Effector memory CD8-positive, alpha-beta T cell (primary cell): ENCODE measurements at regions not wholly inside any gene's neighbourhood (a gene's known extent, or its start where the extent isn't known, plus 50 kb on each side); places are given as distances from the start of the nearest gene placed in this dataset.
"Not testable (repeated sequence)": the region's sequence is repeated elsewhere in the genome, so short reads cannot be mapped to it uniquely, and the experiment has no call there.

Source experiments
- ATAC-seq: fragments of 150-1000 bp; cut with Tn5 transposase; replicated peaks from 2 replicates; pipeline ENCODE4 v1.10.0; 2021; ENCODE audit warnings: mild to moderate bottlenecking, moderate library complexity
- DNase-seq, 3 experiments: peaks; one replicate each; pipeline ENCODE4 v3.0.0; 2021
- H3K27ac Mint-ChIP-seq, 2 donors: one replicate each; pipeline ENCODE4 v1.8.0; 2022; ENCODE audit warnings: mild to moderate bottlenecking in 2 of 2, mixed read lengths in 2 of 2, moderate library complexity in 2 of 2
- H3K27me3 Mint-ChIP-seq, 2 donors: one replicate each; pipeline ENCODE4 v1.8.0; 2022; ENCODE audit warnings: mixed read lengths in 2 of 2
- H3K36me3 Mint-ChIP-seq: one replicate; pipeline ENCODE4 v1.8.0; 2022; ENCODE audit warnings: mild to moderate bottlenecking, moderate library complexity, mixed read lengths; ENCODE audit not compliant: insufficient read depth
- H3K4me1 Mint-ChIP-seq, 2 donors: one replicate each; pipeline ENCODE4 v1.8.0; 2022; ENCODE audit warnings: low read depth in 2 of 2, mixed read lengths in 2 of 2
- H3K4me3 Mint-ChIP-seq, 2 donors: one replicate each; pipeline ENCODE4 v1.8.0; 2022; ENCODE audit warnings: mild to moderate bottlenecking in 2 of 2, mixed read lengths in 2 of 2, moderate library complexity in 2 of 2
- H3K9me3 Mint-ChIP-seq, 2 donors: one replicate each; pipeline ENCODE4 v1.8.0; 2022; ENCODE audit warnings: mixed read lengths in 2 of 2

GRCh38 chr15:79632457-79632856 lies 200.3 kb downstream of the MINAR1 start:
- H3K4me1 Mint-ChIP-seq, result no peaks in the 10 kb centered on the region
- no peak for ATAC-seq

GRCh38 chr15:79635149-79635771 lies 203.1 kb downstream of the MINAR1 start:
- Mint-ChIP-seq H3K4me1 (no peaks in the 10 kb centered on the region), H3K27me3 (peaks cover 65 to 75% of the 10 kb centered on the region in 2 donors), H3K27ac (no peak overlapping the region), H3K36me3 (no peaks in the 10 kb centered on the region), H3K4me3 (no peak overlapping the region), H3K9me3 (peaks cover 0 to 7% of the 10 kb centered on the region in 2 donors)
- DNase-seq, result no peak
- ATAC-seq, result no peak

More at GRCh38 chr15:79632457-79632856, 200.3 kb downstream of the MINAR1 start:
- Mint-ChIP-seq H3K9me3 (peaks cover 0 to 7% of the 10 kb centered on the region in 2 donors), H3K27me3 (peaks cover 48 to 56% of the 10 kb centered on the region in 2 donors), H3K27ac (no peak overlapping the region), H3K36me3 (no peaks in the 10 kb centered on the region), H3K4me3 (no peak overlapping the region)
- no peak for DNase-seq

GRCh38 chr15:79635897-79636561 lies 203.9 kb downstream of the MINAR1 start:
- peaks cover 0 to 7% of the 10 kb centered on the region in 2 donors for H3K9me3 Mint-ChIP-seq
- H3K4me1 Mint-ChIP-seq, result no peaks in the 10 kb centered on the region
- no peak for DNase-seq
- peaks cover 65 to 82% of the 10 kb centered on the region in 2 donors for H3K27me3 Mint-ChIP-seq
- no peak overlapping the region for H3K27ac Mint-ChIP-seq
- H3K36me3 Mint-ChIP-seq, result no peaks in the 10 kb centered on the region
- no peak for ATAC-seq
- no peak overlapping the region for H3K4me3 Mint-ChIP-seq

DNA sequence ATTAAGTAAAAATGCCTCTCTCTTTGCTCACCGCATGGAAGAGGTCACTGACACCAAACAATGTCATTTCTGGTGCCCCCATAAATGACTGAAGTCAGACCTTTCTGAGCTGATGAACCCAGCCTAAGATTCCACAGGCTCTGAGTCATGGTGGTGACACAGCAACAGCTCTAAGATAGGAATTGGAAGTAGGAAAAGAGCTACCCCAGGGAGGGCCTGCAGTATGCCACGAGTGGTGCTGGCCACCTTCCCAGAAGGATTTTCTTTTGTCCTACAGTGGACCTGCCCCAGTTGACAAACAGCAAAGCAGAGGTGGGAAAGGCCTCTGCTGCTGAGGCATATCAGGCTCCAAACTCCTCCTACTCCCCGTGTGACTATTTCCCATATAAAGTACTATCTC lies 208.1 kb downstream of the MINAR1 start:
- H3K4me1 Mint-ChIP-seq, result no peaks in the 10 kb centered on the region
- H3K4me3 Mint-ChIP-seq, result no peak overlapping the region
- no peak for DNase-seq
- no peaks in the 10 kb centered on the region for H3K36me3 Mint-ChIP-seq
- H3K27me3 Mint-ChIP-seq, result peaks cover 46 to 73% of the 10 kb centered on the region in 2 donors
- no peak overlapping the region for H3K27ac Mint-ChIP-seq
- no peaks in the 10 kb centered on the region for H3K9me3 Mint-ChIP-seq
- no peak for ATAC-seq

GRCh38 chr15:79641841-79642240 lies 209.7 kb downstream of the MINAR1 start:
- DNase-seq, result no peak
- Mint-ChIP-seq H3K36me3 (no peaks in the 10 kb centered on the region), H3K27me3 (peaks cover 39 to 58% of the 10 kb centered on the region in 2 donors), H3K4me1 (no peaks in the 10 kb centered on the region), H3K27ac (no peak overlapping the region), H3K4me3 (no peak overlapping the region), H3K9me3 (no peaks in the 10 kb centered on the region)
- ATAC-seq, result no peak

GRCh38 chr15:79643393-79643792 lies 211.3 kb downstream of the MINAR1 start:
- peaks cover 31 to 44% of the 10 kb centered on the region in 2 donors for H3K27me3 Mint-ChIP-seq
- no peaks in the 10 kb centered on the region for H3K36me3 Mint-ChIP-seq
- H3K4me3 Mint-ChIP-seq, result no peak overlapping the region
- H3K4me1 Mint-ChIP-seq, result no peaks in the 10 kb centered on the region
- no peaks in the 10 kb centered on the region for H3K9me3 Mint-ChIP-seq
- H3K27ac Mint-ChIP-seq, result no peak overlapping the region
- ATAC-seq, result no peak
- no peak for DNase-seq

- H3K4me3 Mint-ChIP-seq, result no peak overlapping the region
- ATAC-seq (no peak), DNase-seq (no peak)
- no peak overlapping the region for H3K27ac Mint-ChIP-seq
- H3K27me3 Mint-ChIP-seq, result peaks cover 26 to 37% of the 10 kb centered on the region in 2 donors
- no peaks in the 10 kb centered on the region for H3K4me1 Mint-ChIP-seq
- no peaks in the 10 kb centered on the region for H3K9me3 Mint-ChIP-seq
- H3K36me3 Mint-ChIP-seq, result no peaks in the 10 kb centered on the region
Observed at GRCh38 chr15:79644091-79644490, 212.0 kb downstream of the MINAR1 start.

DNA sequence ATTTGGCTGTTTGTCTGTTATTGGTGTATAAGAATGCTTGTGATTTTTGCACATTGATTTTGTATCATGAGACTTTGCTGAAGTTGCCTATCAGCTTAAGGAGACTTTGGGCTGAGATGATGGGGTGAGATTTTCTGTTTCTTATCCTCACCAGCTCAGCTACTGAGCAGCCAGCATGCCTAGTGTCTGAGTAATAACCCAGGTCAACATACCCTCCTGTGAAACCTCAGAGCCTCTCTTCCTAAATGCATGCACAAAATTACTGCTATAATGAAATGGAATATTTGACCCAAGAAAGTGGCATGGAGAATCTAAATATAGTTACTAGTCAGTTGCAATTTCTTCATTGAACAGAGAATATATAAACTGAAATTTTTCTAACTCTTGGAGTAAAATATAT lies 220.8 kb downstream of the MINAR1 start:
- not testable (repeated sequence) for H3K27ac Mint-ChIP-seq, DNase-seq, ATAC-seq, H3K36me3 Mint-ChIP-seq, H3K4me1 Mint-ChIP-seq, H3K9me3 Mint-ChIP-seq, H3K4me3 Mint-ChIP-seq
- peaks cover 30 to 38% of the 10 kb centered on the region in 2 donors for H3K27me3 Mint-ChIP-seq

GRCh38 chr15:79653533-79653932 lies 221.4 kb downstream of the MINAR1 start:
- H3K9me3 Mint-ChIP-seq, result no peaks in the 10 kb centered on the region
- DNase-seq (no peak), ATAC-seq (no peak)
- no peaks in the 10 kb centered on the region for H3K36me3 Mint-ChIP-seq
- H3K27me3 Mint-ChIP-seq, result peaks cover 34 to 44% of the 10 kb centered on the region in 2 donors
- H3K27ac Mint-ChIP-seq, result no peak overlapping the region
- no peak overlapping the region for H3K4me3 Mint-ChIP-seq
- H3K4me1 Mint-ChIP-seq, result no peaks in the 10 kb centered on the region

DNA sequence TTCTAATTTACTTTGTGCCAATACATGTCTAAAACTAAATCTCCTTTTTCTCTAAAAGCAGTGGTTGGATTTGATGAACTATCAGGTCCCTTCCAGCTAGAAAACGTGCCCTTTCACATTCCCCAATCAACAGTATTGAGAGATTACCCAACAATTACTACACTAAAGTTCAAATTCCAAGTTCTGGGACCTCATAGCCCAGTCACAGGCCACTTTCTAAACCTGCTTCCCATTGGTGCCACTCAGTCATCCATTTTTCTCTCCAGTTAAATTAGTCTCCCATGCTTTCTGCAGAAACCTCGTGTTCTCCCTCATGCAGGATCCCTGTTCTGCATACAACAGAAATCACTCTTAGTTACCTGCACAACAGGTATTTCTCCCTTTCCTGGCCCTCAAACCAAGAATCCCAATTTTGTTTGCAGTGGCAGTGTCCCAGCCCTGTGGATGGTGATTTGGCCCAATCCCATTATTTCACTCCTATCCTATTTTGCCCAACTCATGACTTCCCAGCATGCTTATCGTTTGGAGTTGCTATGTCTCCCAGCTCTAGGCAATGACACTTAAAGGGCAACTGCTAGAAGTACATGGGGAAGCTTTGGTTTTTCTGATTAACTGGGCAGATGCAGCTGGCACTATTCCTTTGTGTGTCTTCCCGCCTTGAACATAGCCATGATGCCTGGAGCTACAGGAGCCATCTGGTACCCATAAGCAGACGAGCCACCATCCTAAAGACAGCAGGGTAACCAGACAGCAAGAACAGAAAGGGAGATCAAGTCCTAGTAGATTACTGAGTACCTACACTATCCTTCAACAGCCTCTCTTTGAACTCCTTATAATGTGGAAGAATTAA lies 224.2 kb downstream of the MINAR1 start:
- DNase-seq, result no peak
- Mint-ChIP-seq H3K27me3 (peaks cover 38 to 50% of the 10 kb centered on the region in 2 donors), H3K4me3 (no peak overlapping the region), H3K9me3 (no peaks in the 10 kb centered on the region), H3K4me1 (no peaks in the 10 kb centered on the region), H3K36me3 (no peaks in the 10 kb centered on the region), H3K27ac (no peak overlapping the region)
- ATAC-seq, result no peak

GRCh38 chr15:79657722-79658121 lies 225.6 kb downstream of the MINAR1 start:
- DNase-seq (no peak), ATAC-seq (no peak)
- no peaks in the 10 kb centered on the region for H3K9me3 Mint-ChIP-seq
- no peak overlapping the region for H3K27ac Mint-ChIP-seq
- H3K36me3 Mint-ChIP-seq, result no peaks in the 10 kb centered on the region
- H3K4me3 Mint-ChIP-seq, result no peak overlapping the region
- H3K27me3 Mint-ChIP-seq, result peaks cover 47 to 60% of the 10 kb centered on the region in 2 donors
- H3K4me1 Mint-ChIP-seq, result no peaks in the 10 kb centered on the region

DNA sequence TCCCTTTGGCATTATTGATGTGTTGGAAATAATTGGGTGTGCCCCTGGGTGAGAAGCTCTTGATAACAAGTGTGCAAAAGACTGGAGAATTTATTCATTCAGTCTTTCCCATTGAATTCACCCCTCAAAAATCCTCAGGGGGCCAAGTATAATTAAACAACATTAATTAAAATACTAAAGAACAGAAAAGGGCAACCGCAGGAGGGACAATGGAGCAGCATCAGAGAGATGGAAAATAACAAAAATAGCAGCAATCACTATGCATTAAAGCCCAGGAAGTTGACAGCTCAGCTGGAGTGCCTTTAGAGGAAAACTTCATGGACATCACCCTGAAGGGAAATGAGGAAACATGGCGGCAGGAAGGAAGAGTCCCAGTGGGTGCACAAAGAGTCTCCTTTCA lies 227.6 kb downstream of the MINAR1 start:
- no peaks in the 10 kb centered on the region for H3K36me3 Mint-ChIP-seq
- no peaks in the 10 kb centered on the region for H3K4me1 Mint-ChIP-seq
- H3K27me3 Mint-ChIP-seq, result peaks cover 52 to 65% of the 10 kb centered on the region in 2 donors
- no peak overlapping the region for H3K4me3 Mint-ChIP-seq
- no peaks in the 10 kb centered on the region for H3K9me3 Mint-ChIP-seq
- DNase-seq (no peak), ATAC-seq (no peak)
- H3K27ac Mint-ChIP-seq, result no peak overlapping the region

DNA sequence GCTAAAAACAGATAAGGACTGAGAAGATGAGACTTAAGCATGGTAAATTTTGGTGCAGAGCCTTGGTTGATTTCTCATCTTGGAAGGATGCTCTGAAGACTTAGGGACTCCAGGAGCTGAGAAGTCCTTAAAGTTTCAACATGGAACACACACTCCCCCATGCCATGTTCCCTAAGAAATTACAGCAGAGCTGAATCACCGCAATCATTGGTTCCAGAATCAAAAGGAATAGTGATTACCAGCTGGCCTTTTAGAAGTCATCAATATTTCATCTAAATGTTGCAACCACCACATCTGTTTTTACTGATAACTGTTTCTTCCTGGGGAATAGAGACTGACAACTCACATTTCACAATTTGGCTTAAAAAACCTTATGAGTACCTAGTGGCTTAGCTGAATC lies 229.3 kb downstream of the MINAR1 start:
- Mint-ChIP-seq H3K4me1 (no peaks in the 10 kb centered on the region), H3K27ac (no peak overlapping the region), H3K36me3 (no peaks in the 10 kb centered on the region), H3K4me3 (no peak overlapping the region), H3K9me3 (no peaks in the 10 kb centered on the region), H3K27me3 (peaks cover 43 to 48% of the 10 kb centered on the region in 2 donors)
- DNase-seq (no peak), ATAC-seq (no peak)
